SK-N-SH treated with all-trans-retinoic acid at 6 μM for 48 hours (cell line): ENCODE measurements at regions not wholly inside any gene's neighbourhood (a gene's known extent, or its start where the extent isn't known, plus 50 kb on each side); places are given as distances from the start of the nearest gene placed in this dataset.
"Not testable (repeated sequence)": the region's sequence is repeated elsewhere in the genome, so short reads cannot be mapped to it uniquely, and the experiment has no call there.

Experiments
- ARNTL ChIP-seq: fragments of 450-650 bp; formaldehyde crosslinking; IDR thresholded peaks from 2 replicates; pipeline ENCODE4 v1.5.0; 2020; ENCODE audit warnings: low read depth, mild to moderate bottlenecking, moderate library complexity, borderline replicate concordance
- CSRNP3 ChIP-seq: fragments of 250-450 bp; sonication (Bioruptor Pico); IDR thresholded peaks from 2 replicates; pipeline ENCODE4 v1.5.1; 2021; ENCODE audit warnings: mild to moderate bottlenecking, moderate library complexity
- GLIS3 ChIP-seq: fragments of 250-450 bp; sonication (Bioruptor Pico); IDR thresholded peaks from 2 replicates; pipeline ENCODE4 v1.5.0; 2020; ENCODE audit warnings: mild to moderate bottlenecking, moderate library complexity
- PPARA ChIP-seq: fragments of 250-450 bp; sonication (Bioruptor Pico); IDR thresholded peaks from 2 replicates; pipeline ENCODE4 v1.5.0; 2020; ENCODE audit warnings: mild to moderate bottlenecking, borderline replicate concordance
- RARB ChIP-seq: fragments of 250-450 bp; sonication (Bioruptor Pico); IDR thresholded peaks from 2 replicates; pipeline ENCODE4 v1.8.0; 2021; ENCODE audit warnings: mild to moderate bottlenecking, moderate library complexity
- SNAI2 ChIP-seq: fragments of 250-450 bp; sonication (Bioruptor Pico); IDR thresholded peaks from 2 replicates; pipeline ENCODE4 v1.5.0; 2020; ENCODE audit warnings: mild to moderate bottlenecking, moderate library complexity
- TCF4 ChIP-seq: fragments of 250-450 bp; sonication (Bioruptor Pico); IDR thresholded peaks from 2 replicates; pipeline ENCODE4 v1.8.0; 2021; ENCODE audit warnings: mild to moderate bottlenecking, moderate library complexity, borderline replicate concordance
- ZFP30 ChIP-seq: fragments of 450-650 bp; formaldehyde crosslinking; IDR thresholded peaks from 2 replicates; pipeline ENCODE4 v1.5.0; 2022; ENCODE audit warnings: mild to moderate bottlenecking, moderate library complexity

GRCh38 chr2:142489631-142490030, 358.8 kb upstream of the LRP1B start:
- TF ChIP-seq CSRNP3; ZFP30; ARNTL (CRISPR knock-in tag); SNAI2 (CRISPR knock-in tag); PPARA (CRISPR knock-in tag); GLIS3 (CRISPR knock-in tag); RARB (CRISPR knock-in tag); TCF4: not testable (repeated sequence)
